GM21529 (cell line): ENCODE measurements at regions not wholly inside any gene's neighbourhood (a gene's known extent, or its start where the extent isn't known, plus 50 kb on each side); places are given as distances from the start of the nearest gene placed in this dataset.
"Not testable (repeated sequence)": the region's sequence is repeated elsewhere in the genome, so short reads cannot be mapped to it uniquely, and the experiment has no call there.

Source experiments
- ATAC-seq: cut with Tn5 transposase; IDR thresholded peaks from one replicate; pipeline ENCODE4 v1.9.1; 2021; ENCODE audit not compliant: unreplicated experiment

DNA sequence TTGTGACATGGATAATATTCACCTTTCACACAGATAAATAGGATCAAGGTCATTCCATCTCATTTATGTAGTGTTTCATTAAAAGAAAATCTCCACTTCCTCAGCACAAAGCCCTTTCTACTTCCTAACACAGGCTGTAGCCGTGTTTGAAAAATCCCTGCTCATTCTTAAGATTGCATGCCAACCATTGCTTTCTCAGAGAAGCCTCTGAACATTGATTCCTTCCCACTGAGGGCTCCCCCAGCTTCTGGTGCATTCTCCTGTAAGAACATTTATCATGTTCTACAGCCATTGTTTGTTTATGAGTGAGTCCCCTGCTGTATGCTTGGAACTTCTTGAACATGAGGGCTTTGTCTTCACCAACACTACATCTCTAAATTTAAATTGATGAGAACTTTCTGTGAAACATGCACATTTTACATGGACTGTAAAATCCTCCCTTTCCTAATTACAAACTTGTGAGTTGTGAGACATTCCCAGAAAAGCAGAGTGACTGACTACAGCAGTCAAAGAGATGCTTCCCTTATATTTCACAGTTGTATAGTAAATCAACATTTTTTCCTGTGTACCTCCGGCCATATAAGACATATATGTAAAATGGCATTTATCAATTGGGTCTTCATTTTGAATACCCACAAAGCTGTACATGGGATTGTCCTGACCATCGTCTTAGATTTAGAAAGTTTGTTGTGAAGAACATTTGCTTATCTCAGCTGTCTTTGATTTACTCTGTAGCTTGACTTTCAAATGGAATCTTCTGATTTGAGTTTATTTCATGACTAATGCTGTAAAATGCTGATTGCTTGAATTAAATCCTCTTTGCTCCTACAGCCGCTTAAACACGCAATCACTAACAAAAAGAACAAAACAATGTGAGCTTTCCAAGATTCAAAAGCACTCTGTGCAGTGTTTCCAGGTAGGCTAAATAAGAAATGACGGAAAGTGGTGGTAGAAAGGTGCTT, 600.5 kb upstream of the SLIT2 start:
- ATAC-seq = no peak

DNA sequence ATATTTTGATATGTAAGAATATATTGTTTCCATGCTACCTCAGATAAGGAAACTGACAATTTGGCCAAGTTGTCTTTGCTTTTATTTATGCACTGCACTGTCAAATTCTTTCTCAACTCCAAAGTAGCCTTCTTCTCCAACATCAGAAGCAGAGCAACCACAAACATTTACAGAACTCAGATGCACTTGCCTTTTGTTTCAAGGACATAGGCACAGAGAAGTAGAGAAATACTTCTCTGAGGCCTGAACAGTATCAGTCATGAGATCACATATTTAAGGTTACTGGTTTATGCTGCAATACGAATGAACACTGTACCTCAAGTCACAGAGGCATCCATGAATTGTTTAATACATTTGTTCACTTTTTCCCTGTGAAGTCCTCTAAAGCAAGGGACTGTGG, 606.1 kb upstream of the SLIT2 start:
- no peak for ATAC-seq

DNA sequence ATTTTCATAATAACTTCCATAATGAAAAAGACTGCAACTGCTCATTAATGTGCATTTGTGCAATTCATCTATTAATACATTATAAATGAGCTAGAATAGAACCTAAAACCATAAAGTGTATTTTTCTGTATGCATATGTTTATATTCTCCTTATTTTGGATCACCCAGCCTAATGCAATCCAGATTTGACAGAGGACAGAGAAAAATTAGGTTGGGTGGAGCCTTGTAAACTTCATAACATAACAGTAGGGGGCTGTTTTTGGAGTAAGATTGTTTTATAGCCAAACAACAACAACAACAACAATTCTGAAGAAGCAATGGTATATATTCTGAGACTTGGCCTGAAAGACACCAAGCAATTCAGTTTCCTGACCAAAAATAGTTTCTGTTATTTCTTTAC, 615.3 kb upstream of the SLIT2 start:
- ATAC-seq = no peak

DNA sequence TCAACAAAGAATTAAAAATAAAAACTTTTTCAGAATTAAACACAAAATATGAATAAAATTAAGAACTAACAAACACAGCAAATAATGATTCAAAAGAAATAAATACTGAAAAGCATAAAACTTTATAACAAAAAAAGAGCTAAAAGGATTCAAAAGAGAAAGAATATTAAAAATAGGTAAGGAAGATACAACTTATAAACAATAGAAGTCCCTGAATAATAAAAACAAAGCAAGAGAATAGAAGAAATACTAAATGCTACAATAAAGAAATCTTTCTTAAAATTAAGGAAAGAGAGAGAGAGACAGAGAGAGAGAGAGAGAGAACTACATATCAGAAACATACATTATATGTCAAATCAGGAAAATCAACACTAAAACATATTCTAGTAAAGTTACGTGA, 619.9 kb upstream of the SLIT2 start:
- ATAC-seq = no peak

DNA sequence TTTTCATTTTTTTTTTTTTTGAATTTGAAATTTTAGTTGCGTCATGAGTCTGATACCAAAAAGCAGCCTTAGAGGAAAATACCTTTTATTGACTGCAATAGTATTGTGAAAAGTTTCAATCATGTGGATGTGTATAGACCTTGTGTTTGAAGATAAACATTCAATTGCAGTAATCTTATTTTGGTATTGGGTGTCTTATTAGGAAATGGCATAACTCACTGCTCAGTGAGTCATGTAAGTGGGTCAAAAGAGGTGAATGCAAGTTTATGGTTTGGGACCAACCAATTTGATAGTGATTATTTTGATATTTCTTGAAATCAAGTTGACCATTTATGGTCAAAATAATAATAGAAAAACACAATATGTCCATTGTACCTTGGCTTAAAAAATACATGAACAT, 627.8 kb upstream of the SLIT2 start:
- ATAC-seq = no peak

DNA sequence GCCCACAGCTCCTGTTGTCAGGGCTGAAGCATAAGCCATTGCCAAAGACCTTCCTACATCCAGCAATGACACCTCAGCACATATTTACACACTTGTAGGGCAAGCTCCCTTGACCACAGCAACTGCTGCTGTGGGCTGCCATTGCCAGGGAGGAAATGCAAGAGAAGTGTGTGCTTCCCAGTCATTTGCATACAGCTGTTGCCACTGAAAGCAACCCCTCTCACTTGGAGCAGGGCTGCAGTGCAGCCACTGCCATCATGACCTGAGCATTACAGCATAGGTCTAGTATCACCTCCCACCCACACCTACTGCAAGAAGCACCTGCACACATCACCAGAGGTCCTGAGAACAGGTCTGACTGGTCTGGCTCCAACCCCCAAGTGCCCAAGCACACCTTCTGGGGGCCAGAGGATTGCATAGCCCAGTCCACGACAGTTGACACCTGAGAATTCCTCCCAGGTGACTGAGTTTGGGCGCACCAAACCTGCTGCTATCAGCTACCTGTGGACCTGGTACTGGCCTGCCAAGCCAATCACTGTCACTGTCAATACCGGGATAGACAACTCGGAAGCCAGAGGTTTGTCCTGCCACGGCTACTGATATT, 636.5 kb upstream of the SLIT2 start:
- no peak for ATAC-seq

DNA sequence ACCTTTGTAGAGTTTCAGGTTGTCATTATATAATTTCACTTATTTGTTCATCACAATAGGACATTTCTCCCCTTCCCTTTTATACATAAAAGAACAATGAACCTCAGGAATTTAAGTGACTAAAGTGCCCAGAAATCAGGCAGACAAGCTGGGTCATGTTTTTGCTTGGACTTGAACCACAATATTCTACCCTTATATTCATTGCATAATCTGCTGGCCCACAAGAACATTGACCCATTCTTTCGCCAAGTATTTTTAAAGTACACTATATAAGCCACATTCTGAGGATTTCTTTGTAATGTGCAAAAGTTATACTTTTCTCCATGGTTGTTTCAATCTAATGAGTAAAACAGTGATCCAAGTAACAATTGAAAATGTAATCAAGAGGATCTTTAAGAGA, 637.5 kb upstream of the SLIT2 start:
- no peak for ATAC-seq

DNA sequence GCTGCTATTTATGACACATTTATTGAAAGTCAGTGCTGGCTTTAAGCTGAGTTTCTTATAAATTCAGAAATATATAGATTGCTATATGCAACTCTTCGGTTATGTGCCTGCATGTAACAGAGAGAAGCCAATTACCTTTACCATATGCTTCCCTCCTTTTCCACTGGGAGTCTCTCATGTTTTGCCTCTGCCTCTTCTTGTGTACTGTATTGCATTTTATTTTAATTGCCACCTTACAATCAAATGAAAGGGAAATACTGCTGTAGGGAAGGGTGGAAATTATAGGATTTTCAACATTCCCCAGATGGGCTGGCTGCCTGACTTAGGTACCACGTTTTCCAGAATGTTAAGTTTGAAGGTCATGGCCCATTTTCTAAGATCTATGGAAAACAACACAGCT, 655.4 kb upstream of the SLIT2 start:
- no peak for ATAC-seq

DNA sequence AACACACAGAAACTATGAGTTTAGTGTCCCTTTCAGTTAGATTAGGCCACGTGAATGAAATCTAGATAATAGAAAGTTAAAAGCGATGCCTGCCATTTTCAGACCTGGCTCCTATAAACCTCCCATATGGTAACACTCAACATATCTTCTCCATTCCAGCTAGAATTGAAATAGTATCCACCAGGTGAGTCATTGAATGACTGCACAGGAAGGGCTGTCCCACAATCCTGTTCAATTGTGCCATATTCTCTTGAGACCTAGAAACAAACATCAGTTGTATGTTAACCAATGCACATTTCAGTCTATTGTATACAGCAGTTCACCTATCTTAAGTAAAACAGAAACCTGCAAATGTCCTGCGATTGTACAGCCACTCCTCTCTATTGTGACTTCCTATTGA, 659.3 kb upstream of the SLIT2 start:
- no peak for ATAC-seq

DNA sequence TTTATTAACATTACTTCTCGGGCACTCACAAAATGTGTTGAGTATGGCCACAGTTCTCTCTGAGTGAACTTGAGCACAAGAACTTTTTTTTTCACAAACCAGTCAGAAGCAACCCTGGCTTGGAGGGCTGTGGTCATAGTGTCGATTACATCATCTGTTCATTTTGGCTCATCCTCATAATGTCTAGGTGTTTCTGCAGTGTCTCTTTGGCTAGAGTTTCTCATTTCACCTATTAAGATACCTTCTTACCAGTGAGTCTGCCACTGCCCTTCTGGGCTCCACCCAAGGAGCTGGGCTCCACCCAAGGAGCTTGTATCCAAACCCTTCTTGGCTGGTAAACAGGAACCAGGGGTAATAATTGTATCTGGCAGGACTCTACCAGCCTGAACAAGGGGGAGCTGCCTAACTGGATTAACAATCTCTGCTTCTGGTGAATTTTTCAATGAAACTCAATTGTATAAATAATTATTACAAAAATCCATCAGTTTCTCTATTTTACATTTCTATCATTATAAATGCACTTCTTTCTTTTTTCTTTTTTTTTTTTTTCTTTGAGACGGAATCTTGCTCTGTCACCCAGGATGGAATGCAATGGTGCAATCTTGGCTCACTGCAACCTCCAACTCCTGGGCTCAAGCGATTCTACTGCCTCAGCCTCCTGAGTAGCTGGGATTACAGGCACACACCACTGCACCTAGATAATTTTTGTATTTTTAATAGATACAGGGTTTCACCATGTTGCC, 667.7 kb upstream of the SLIT2 start:
- ATAC-seq = no peak

DNA sequence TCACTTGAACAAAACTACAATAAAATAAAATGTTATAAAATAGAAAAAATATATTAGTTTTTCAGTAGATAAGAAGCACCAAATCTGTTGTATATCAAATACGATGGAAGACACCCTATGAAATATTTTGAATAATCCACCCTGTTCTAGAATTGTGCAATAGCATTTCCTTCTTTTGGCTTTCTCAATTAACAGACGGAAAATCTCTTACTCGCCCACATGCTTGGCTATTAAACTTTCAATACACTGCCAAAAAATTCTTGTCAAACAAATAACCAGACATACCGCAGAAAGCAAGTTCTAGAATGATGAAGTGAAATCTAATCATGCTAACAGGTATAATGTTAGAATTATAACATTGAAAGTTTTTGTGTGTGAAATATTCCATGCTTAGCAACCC, 671.6 kb upstream of the SLIT2 start:
- no peak for ATAC-seq

DNA sequence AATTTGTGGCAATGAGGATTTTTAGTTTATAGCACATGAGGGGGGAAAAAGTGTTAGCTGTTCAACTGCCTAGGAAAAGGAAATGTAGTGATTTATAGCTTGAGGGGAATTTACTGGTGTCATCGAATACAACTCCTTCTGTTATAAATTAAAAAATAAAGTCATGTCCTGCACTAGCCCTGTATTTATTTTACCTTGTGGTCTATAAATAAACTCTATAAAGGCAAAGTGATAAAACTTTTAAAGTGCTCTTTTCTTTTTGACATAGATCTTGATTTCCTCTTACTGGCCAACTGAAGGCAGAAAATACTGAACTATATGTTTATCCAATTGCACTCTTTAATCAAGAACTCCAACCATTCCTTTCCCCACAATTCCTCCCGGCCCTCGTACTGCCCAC, 672.1 kb upstream of the SLIT2 start:
- ATAC-seq = no peak

DNA sequence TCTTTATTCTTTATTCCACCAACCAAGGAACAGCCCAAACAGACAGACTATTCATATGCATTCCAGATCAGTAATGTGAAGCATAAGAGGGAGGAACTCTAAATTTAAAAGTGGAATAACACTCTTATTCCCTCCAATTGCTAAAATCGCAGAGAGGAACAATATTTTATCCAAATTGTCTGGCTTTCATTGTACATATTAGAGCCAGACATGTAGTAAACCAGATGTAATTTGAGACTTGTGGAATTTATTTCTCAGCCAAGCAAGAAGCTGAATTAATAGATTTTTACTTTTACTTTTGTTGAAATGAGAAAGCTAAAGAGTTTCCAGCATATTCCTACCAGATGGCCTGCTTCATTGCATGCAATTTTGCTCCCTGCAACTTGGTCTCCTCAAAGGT, 674.6 kb upstream of the SLIT2 start:
- no peak for ATAC-seq

DNA sequence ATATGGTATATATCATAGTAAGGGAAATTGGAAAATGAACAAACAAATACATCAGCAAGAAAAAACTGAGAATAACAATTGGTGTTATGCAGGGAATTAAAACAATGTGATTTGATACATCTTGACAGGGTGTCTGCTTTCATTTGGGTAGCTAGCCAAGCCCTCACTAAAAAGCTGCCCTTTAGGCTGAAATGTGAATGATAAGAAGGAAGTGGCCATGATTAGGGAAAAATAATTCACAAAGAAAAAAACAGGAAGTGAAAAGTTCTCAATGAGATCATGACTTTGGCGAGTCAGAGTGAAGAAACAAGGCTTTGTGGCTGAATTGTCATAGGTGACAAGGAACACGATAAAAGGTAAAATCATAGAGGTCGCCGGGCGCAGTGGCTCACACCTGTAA, 675.8 kb upstream of the SLIT2 start:
- ATAC-seq = no peak

DNA sequence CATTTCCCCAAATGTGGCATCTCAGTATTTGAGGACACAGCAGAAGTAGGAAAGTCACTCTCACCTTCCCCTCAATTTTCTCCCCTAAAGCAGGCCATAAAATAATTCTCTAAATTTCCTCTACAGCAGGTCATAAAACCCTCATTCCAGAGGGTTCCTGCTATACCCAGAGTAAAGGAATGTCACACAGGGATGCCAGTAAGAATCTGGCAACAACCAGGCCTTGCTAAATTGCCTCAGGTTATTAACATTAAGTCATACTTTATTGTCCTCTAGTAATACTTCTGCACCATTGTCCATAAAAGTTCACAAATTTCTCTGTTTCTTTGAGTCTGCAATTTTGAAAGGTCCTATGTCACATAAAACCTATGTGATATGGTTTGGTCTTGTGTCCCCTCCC, 685.7 kb upstream of the SLIT2 start:
- no peak for ATAC-seq

DNA sequence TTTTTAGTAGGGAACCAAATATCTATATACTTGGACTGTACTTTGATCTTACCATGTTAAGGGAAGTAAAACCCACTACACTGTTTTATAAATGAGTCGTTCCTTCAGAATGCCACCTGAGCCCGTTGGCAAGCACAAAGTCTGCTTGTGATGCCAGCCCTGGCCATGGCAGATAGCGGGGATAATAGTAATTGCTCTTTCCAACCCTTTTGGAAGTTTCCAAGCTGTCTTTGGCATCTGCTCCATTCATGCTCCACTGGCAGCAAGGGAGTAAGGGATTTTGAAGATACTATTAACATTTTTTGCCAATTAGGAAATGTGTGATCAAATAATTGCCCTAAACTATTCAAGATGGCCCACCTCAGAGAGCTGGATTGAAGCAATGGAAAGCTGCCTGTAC, 689.2 kb upstream of the SLIT2 start:
- no peak for ATAC-seq

DNA sequence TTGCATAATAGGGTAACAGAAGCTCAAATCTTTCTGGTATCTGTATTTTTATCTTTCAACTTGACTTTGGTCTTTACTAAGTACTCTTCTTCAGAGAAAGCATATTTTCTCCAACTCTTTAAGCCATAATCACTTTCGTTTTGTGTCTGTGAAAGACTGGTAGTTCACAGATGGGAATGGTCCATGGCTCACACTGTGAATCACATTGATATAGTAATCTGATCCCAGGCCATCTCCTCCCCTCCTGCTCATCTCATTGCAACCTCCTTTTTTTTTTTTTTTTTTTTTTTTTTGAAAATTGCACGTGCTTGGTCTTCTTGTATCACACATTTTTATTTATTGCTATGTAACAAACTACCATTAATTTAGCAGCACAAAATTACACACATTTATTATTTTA, 694.5 kb upstream of the SLIT2 start:
- ATAC-seq = no peak

DNA sequence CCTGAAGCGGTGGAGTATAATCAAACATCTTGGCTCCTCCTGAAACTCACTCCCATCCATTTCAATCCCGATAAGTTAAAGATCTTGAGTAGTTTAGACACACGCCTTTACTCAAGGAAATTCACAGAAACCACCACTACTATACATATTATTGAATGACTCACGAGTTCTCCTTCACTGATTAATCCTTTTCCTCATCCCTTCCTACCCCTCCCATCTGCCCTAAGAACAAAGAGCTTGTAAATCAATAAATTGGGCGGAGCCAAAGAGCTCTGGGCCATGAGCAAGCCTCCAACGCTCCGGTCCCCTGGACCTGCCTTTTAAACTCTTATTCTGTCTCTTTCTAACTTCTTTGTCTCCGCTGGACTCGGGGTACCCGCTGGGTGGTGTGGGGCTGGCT, 695.4 kb upstream of the SLIT2 start:
- ATAC-seq = not testable (repeated sequence)

DNA sequence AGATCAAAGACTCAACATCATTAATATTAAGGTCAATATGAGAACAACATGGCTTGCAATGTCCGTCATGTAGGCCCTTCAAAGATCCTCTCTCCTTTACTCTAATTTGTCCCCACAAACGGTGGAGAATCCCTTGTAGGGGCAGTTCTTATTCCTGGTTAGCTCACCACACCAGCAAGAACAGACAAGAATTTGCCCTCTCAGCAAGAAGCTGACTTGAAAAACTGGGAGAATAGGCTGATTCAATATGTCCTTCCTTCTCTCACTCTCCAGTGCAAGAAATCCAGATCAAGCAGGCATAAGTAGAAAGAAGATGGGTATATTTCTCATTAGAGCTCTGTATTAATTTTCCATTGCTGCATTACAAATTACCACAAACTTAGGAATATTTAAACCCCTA, 704.2 kb upstream of the SLIT2 start:
- ATAC-seq = no peak

DNA sequence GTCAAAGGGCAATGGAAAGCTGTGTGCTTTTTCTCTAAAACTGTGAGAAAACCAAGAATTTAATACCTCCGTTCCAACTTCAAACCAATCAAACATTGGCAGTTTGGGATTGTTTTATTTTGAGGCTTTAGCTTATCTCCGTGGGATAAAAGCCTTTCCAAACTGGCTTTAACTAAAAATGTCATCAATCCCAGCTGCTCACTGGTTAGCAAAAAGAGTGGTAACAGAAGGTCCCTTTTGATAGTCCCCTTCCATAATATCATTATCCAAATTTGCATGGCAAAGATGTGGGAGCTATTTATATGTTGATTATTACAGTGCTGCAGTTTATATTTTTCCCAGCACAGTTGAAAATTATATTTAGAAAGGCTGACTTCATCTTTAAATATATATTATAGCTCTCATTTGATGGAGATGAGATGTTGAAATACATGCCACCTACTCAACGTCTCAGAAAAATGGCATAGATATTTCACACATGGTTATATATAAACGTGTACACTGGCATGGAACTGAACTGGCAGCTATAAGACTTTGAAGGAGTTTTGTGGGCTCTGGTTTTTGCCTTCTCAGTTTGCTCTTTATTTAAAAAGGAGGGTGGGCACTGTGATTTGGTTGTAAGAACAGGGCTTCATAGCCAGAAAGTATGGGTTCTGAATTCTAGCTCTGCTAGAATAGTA, 707.1 kb upstream of the SLIT2 start:
- ATAC-seq = no peak

DNA sequence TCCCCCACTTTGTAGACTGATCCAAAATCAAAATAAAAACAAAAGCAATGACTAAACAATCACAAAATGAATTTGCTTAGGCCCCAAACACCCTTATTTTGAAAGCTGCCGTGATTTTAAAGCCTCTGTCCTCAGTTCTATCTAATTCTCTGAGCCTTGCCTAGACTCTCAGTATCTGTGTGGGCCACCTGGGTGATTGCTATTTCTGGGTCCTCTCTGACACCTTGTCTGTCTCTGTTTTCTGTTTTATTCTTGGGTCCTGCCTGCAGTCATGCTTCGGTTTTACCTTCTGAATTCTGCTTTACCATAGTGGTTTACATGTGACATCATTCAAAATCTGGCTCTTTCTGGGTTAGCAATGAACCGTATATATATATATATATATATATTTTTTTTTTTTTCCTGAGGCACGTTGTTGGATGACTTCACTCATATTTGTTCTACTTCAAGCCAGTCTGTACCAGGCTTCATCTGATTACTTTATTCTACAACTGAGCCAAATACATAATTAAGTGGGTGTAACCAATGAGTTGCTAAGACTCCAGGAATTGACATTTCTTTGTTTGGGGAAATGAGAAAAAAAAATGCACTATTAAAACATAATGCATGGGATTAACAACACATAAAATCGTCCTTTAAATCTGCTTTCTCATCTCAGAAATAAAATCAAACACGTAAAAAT, 710.7 kb upstream of the SLIT2 start:
- ATAC-seq = no peak
